Fibroblast of lung (primary cell): ENCODE measurements at regions not wholly inside any gene's neighbourhood (a gene's known extent, or its start where the extent isn't known, plus 50 kb on each side); places are given as distances from the start of the nearest gene placed in this dataset.

Source experiments
- DNase-seq, 2 donors: peaks; one replicate each; pipeline versions ENCODE4 v3.0.0 to v3.0.0-alpha.2; 2010; ENCODE audit warnings: low read depth in 2 of 2
- H2AFZ ChIP-seq: 2 replicates; pipeline ENCODE4 v1.5.1; 2012; ENCODE audit warnings: low read length, control low read depth, inconsistent platforms
- H3K27ac ChIP-seq: 2 replicates; pipeline ENCODE4 v1.5.1; 2011; ENCODE audit warnings: low read length, control low read depth; ENCODE audit not compliant: insufficient read depth
- H3K27me3 ChIP-seq: 2 replicates; pipeline ENCODE4 v1.5.1; 2011; ENCODE audit warnings: mild to moderate bottlenecking, low read length; ENCODE audit not compliant: control insufficient read depth, insufficient read depth
- H3K36me3 ChIP-seq: 2 replicates; pipeline ENCODE4 v1.5.1; 2011; ENCODE audit warnings: low read length; ENCODE audit not compliant: control insufficient read depth, insufficient read depth
- H3K4me1 ChIP-seq: 2 replicates; pipeline ENCODE4 v1.5.1; 2011; ENCODE audit warnings: low read length; ENCODE audit not compliant: control insufficient read depth, insufficient read depth; ENCODE audit errors: extremely low read depth
- H3K4me2 ChIP-seq: 2 replicates; pipeline ENCODE4 v1.5.1; 2011; ENCODE audit warnings: low read length, control low read depth; ENCODE audit not compliant: insufficient read depth; ENCODE audit errors: extremely low read depth
- H3K4me3 ChIP-seq, 4 experiments: fragments of 200-600 bp in 1 of 4; sonication (generic) in 1 of 4; replicated peaks in 1 of 4; 2 replicates each; pipeline ENCODE4 v1.5.1; 2011 to 2016; ENCODE audit warnings: low read length in 4 of 4, low read depth in 3 of 4, mild to moderate bottlenecking in 3 of 4, control low read depth in 2 of 4, inconsistent platforms in 1 of 4, mixed read lengths in 1 of 4; ENCODE audit not compliant: insufficient read depth in 1 of 4; ENCODE audit errors: control extremely low read depth in 1 of 4
- H3K79me2 ChIP-seq: 2 replicates; pipeline ENCODE4 v1.5.1; 2012; ENCODE audit warnings: mild to moderate bottlenecking, low read length, inconsistent platforms; ENCODE audit not compliant: control insufficient read depth, insufficient read depth
- H3K9ac ChIP-seq: 2 replicates; pipeline ENCODE4 v1.5.1; 2011; ENCODE audit warnings: mild to moderate bottlenecking, low read length, control low read depth; ENCODE audit not compliant: insufficient read depth
- H3K9me3 ChIP-seq: 2 replicates; pipeline ENCODE4 v1.5.1; 2012; ENCODE audit warnings: low read depth, low read length; ENCODE audit not compliant: control insufficient read depth, insufficient read depth
- H4K20me1 ChIP-seq: 2 replicates; pipeline ENCODE4 v1.5.1; 2011; ENCODE audit warnings: low read length; ENCODE audit not compliant: control insufficient read depth, insufficient read depth; ENCODE audit errors: extremely low read depth
- CTCF ChIP-seq, 2 donors: IDR thresholded peaks in 1 of 2; conservative IDR thresholded peaks in 1 of 2; 1 replicate in 1 of 2; 2 replicates in 1 of 2; pipeline ENCODE4 v1.5.1; 2011 to 2012; ENCODE audit warnings: low read length in 2 of 2, control low read depth in 1 of 2, inconsistent platforms in 1 of 2, low read depth in 1 of 2, mild to moderate bottlenecking in 1 of 2
- EZH2 ChIP-seq: IDR thresholded peaks from 2 replicates; pipeline ENCODE4 v1.5.1; 2012; ENCODE audit warnings: low read length, control low read depth, mild to moderate bottlenecking; ENCODE audit errors: missing control alignments

DNA sequence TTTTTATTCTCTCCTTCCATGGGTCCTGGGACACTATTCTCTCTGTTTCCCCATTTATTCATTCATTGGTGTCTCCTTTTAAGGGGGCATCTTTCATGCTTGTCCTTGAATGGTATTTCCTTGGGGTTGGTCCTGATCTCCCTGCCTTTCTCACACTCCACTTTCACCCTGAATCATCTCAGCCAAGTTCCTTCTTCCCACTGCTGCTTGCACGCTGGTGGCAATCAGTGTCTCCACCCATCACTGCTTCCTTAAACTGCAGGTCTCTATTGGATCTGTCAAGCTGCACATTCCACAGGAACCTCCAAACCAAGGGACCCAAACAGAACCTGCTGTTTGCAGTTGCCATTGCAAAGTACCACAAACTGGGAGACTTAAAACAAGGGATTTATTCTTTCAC lies 89.3 kb upstream of the SDK2 start:
- Histone ChIP-seq H3K9me3 (no peaks in the 10 kb centered on the region), H3K4me2 (no peak overlapping the region), H4K20me1 (no peaks in the 10 kb centered on the region), H3K9ac (no peak overlapping the region), H2AFZ (no peak overlapping the region), H3K79me2 (no peaks in the 10 kb centered on the region), H3K4me3 (no peak overlapping the region), H3K27me3 (no peaks in the 10 kb centered on the region), H3K4me1 (no peaks in the 10 kb centered on the region), H3K27ac (no peak overlapping the region), H3K36me3 (no peaks in the 10 kb centered on the region)
- no peak for TF ChIP-seq EZH2
- no peak for TF ChIP-seq CTCF (conservative IDR thresholded peaks at IDR 0.05 in 1 of 2, IDR thresholded peaks at IDR 0.05 in 1 of 2; ENCODE audit: low read depth in 1 of 2, low read length in 2 of 2)
- no peak for DNase-seq

GRCh38 chr17:73735245-73735644 lies 91.0 kb upstream of the SDK2 start:
- H2AFZ ChIP-seq, result no peak overlapping the region
- H3K9ac ChIP-seq, result no peak overlapping the region
- DNase-seq, result no peak
- no peaks in the 10 kb centered on the region for H3K36me3 ChIP-seq
- H3K79me2 ChIP-seq, result no peaks in the 10 kb centered on the region
- H3K27ac ChIP-seq, result no peak overlapping the region
- H3K4me2 ChIP-seq, result no peak overlapping the region
- H3K4me1 ChIP-seq, result no peaks in the 10 kb centered on the region
- H3K4me3 ChIP-seq, result no peak overlapping the region
- no peaks in the 10 kb centered on the region for H3K27me3 ChIP-seq
- H4K20me1 ChIP-seq, result no peaks in the 10 kb centered on the region
- no peak for TF ChIP-seq CTCF (conservative IDR thresholded peaks at IDR 0.05 in 1 of 2, IDR thresholded peaks at IDR 0.05 in 1 of 2; ENCODE audit: low read depth in 1 of 2, low read length in 2 of 2)
- TF ChIP-seq EZH2, result no peak
- H3K9me3 ChIP-seq, result no peaks in the 10 kb centered on the region

GRCh38 chr17:73738751-73739575 lies 94.7 kb upstream of the SDK2 start:
- no peaks in the 10 kb centered on the region for H3K79me2 ChIP-seq
- no peaks in the 10 kb centered on the region for H4K20me1 ChIP-seq
- no peaks in the 10 kb centered on the region for H3K9me3 ChIP-seq
- no peak overlapping the region for H3K9ac ChIP-seq
- no peak overlapping the region for H3K27ac ChIP-seq
- H3K4me2 ChIP-seq, result no peak overlapping the region
- H3K4me1 ChIP-seq, result no peaks in the 10 kb centered on the region
- no peak for DNase-seq
- no peaks in the 10 kb centered on the region for H3K27me3 ChIP-seq
- H3K4me3 ChIP-seq, result no peak overlapping the region
- H2AFZ ChIP-seq, result no peak overlapping the region
- H3K36me3 ChIP-seq, result no peaks in the 10 kb centered on the region
- TF ChIP-seq CTCF (conservative IDR thresholded peaks at IDR 0.05 in 1 of 2, IDR thresholded peaks at IDR 0.05 in 1 of 2; ENCODE audit: low read depth in 1 of 2, low read length in 2 of 2) (no peak), EZH2 (no peak)
